ENCODE measurements at regions not wholly inside any gene's neighbourhood (a gene's known extent, or its start where the extent isn't known, plus 50 kb on each side); places are given as distances from the start of the nearest gene placed in this dataset.
A peak's percentile ranks its signal among the peaks of the same experiment; 100 is the strongest.
"Not testable (repeated sequence)": the region's sequence is repeated elsewhere in the genome, so short reads cannot be mapped to it uniquely, and the experiment has no call there.

GRCh38 chrX:13397878-13398818 lies 78.3 kb upstream of the ATXN3L start:
- peak overlapping the region in 6 of 21 experiments; percentile 12 to 69 (median 36) for H3K27ac ChIP-seq
- no peak overlapping the region for H3K4me3 ChIP-seq

- peak overlapping the region in 2 of 21 experiments; percentile 5 to 36 for H3K27ac ChIP-seq
- H3K4me3 ChIP-seq: no peak overlapping the region
These were observed 77.1 kb upstream of the ATXN3L start for GRCh38 chrX:13396924-13397323.

- no peak overlapping the region for H3K4me3 ChIP-seq
- H3K27ac ChIP-seq: no peak overlapping the region
These were observed 69.6 kb upstream of the ATXN3L start for GRCh38 chrX:13389501-13389900.

- H3K4me3 ChIP-seq: no peak overlapping the region
- H3K27ac ChIP-seq: peak overlapping the region in 1 of 21 experiments; percentile 3
These were observed 68.0 kb upstream of the ATXN3L start for GRCh38 chrX:13387666-13388494.

- H3K4me3 ChIP-seq: no peak overlapping the region
- H3K27ac ChIP-seq: no peak overlapping the region
These were observed 66.8 kb upstream of the ATXN3L start for GRCh38 chrX:13386636-13387035.

GRCh38 chrX:13386092-13386491 lies 66.2 kb upstream of the ATXN3L start:
- no peak overlapping the region for H3K4me3 ChIP-seq
- no peak overlapping the region for H3K27ac ChIP-seq

- H3K27ac ChIP-seq: no peak overlapping the region
- H3K4me3 ChIP-seq: no peak overlapping the region
These were observed 64.1 kb upstream of the ATXN3L start for GRCh38 chrX:13383907-13384306.

- Histone ChIP-seq H3K4me3 (no peak overlapping the region), H3K27ac (no peak overlapping the region)
These were observed 61.7 kb upstream of the ATXN3L start for GRCh38 chrX:13381514-13381913.

GRCh38 chrX:13380211-13380610 lies 60.4 kb upstream of the ATXN3L start:
- H3K27ac ChIP-seq: no peak overlapping the region

GRCh38 chrX:13378562-13379518 lies 59.0 kb upstream of the ATXN3L start:
- H3K27ac ChIP-seq, H3K4me3 ChIP-seq: not testable (repeated sequence)

More at GRCh38 chrX:13380211-13380610, 60.4 kb upstream of the ATXN3L start:
- no peak overlapping the region for H3K4me3 ChIP-seq

- Histone ChIP-seq H3K4me3 (no peak overlapping the region), H3K27ac (peak overlapping the region in 10 of 21 experiments; percentile 9 to 61 (median 48))
These were observed 57.7 kb upstream of the ATXN3L start for GRCh38 chrX:13377550-13377934.

- Histone ChIP-seq H3K27ac (peak overlapping the region in 12 of 21 experiments; percentile 6 to 61 (median 46)), H3K4me3 (no peak overlapping the region)
These were observed 57.1 kb upstream of the ATXN3L start for GRCh38 chrX:13376857-13377549.

GRCh38 chrX:13375596-13375995 lies 55.7 kb upstream of the ATXN3L start:
- H3K27ac ChIP-seq: peak overlapping the region in 1 of 21 experiments; percentile 12
- H3K4me3 ChIP-seq: not testable (repeated sequence)

GRCh38 chrX:13374364-13374763 lies 54.5 kb upstream of the ATXN3L start:
- H3K4me3 ChIP-seq: no peak overlapping the region
- H3K27ac ChIP-seq: peak overlapping the region in 2 of 21 experiments; percentile 11 to 57

- H3K27ac ChIP-seq: peak overlapping the region in 15 of 21 experiments; percentile 0 to 75 (median 39)
- no peak overlapping the region for H3K4me3 ChIP-seq
These were observed 53.8 kb upstream of the ATXN3L start for GRCh38 chrX:13373431-13374187.

GRCh38 chrX:13373027-13373426 lies 53.2 kb upstream of the ATXN3L start:
- Histone ChIP-seq H3K4me3 (no peak overlapping the region), H3K27ac (peak overlapping the region in 11 of 21 experiments; percentile 0 to 75 (median 37))

GRCh38 chrX:13372203-13372980 lies 52.5 kb upstream of the ATXN3L start:
- Histone ChIP-seq H3K27ac (peak overlapping the region in 4 of 21 experiments; percentile 32 to 74 (median 66)), H3K4me3 (no peak overlapping the region)
